Heart left ventricle (tissue), 16 donors: ENCODE measurements at regions not wholly inside any gene's neighbourhood (a gene's known extent, or its start where the extent isn't known, plus 50 kb on each side); places are given as distances from the start of the nearest gene placed in this dataset.

Experiments
- ATAC-seq, 4 donors: fragments of 200-7000 bp; cut with Tn5 transposase; one replicate each; pipeline ENCODE4 v1.9.1; 2020 to 2022; ENCODE audit warnings: moderate library complexity in 4 of 4, mild to moderate bottlenecking in 3 of 4, moderate number of reproducible peaks in 1 of 4
- DNase-seq, 5 donors: peaks; one replicate each; pipeline ENCODE4 v3.0.0-alpha.2; 2020
- H3K27ac ChIP-seq, 12 donors: fragments of 200-600 bp; sonication (generic) in 4 of 12; one replicate each; pipeline versions ENCODE4 v1.5.0 to v1.8.0; 2016 to 2022; ENCODE audit warnings: mild to moderate bottlenecking in 2 of 12
- H3K27me3 ChIP-seq, 9 donors: fragments of 200-600 bp; sonication (generic) in 2 of 9; one replicate each; pipeline versions ENCODE4 v1.5.1 to v1.8.0; 2016 to 2022; ENCODE audit warnings: mild to moderate bottlenecking in 3 of 9
- H3K36me3 ChIP-seq, 9 donors: fragments of 200-600 bp; sonication (generic) in 2 of 9; one replicate each; pipeline versions ENCODE4 v1.5.0 to v1.8.0; 2018 to 2022; ENCODE audit warnings: mild to moderate bottlenecking in 2 of 9
- H3K4me1 ChIP-seq, 12 donors: fragments of 200-600 bp; sonication (generic) in 4 of 12; one replicate each; pipeline versions ENCODE4 v1.5.0 to v1.8.0; 2016 to 2022; ENCODE audit warnings: mild to moderate bottlenecking in 3 of 12
- H3K4me3 ChIP-seq, 12 donors: fragments of 200-600 bp; sonication (generic) in 4 of 12; one replicate each; pipeline versions ENCODE4 v1.5.0 to v1.8.0; 2017 to 2022; ENCODE audit warnings: mild to moderate bottlenecking in 9 of 12, moderate library complexity in 4 of 12
- H3K9me3 ChIP-seq, 12 donors: fragments of 200-600 bp; sonication (generic) in 4 of 12; one replicate each; pipeline versions ENCODE4 v1.5.0 to v1.8.0; 2016 to 2022; ENCODE audit warnings: mild to moderate bottlenecking in 1 of 12
- CTCF ChIP-seq, 12 donors: fragments of 200-600 bp; sonication (generic) in 4 of 12; IDR thresholded peaks; one replicate each; pipeline versions ENCODE4 v1.5.0 to v1.8.0; 2018 to 2022; ENCODE audit warnings: antibody characterized with exemption in 12 of 12, mild to moderate bottlenecking in 5 of 12
- POLR2A ChIP-seq, 2 donors: fragments of 450-650 bp; IDR thresholded peaks; one replicate each; pipeline ENCODE4 v1.6.1; 2017; ENCODE audit warnings: antibody characterized with exemption in 2 of 2, mild to moderate bottlenecking in 2 of 2, moderate library complexity in 2 of 2
- WGBS, 4 donors: extraction: QIAGEN DNeasy Blood & Tissue Kit in 2 of 4; methylation state at CpG; one replicate each; pipeline versions ENCODE4 v1.1.5 to v1.1.7; 2013 to 2018; 5-methylcytosine and 5-hydroxymethylcytosine counted together
- intact Hi-C, 10 donors: fragments of 100-400 bp; cut with DNase I; formaldehyde crosslinking; loops; one replicate each; pipeline versions ENCODE4 v1.11.1 to v1.14.2; 2022
- donor health status: ischemic (EF 13 %, LVEDD 7.1; RV severe dilation, severe dysfunction).
- donor health status: healthy with polysubstance abuse.
- donor health status: DM: no; HTN: yes; CAD: no.
- donor health status: DM: no; HTN: no; CAD: no.
- donor health status: ischemic (EF 25% LVEDD 6.9; RV normal size, moderate dysfunction).
- donor health status: ischemic (EF 25% LVEDD 5.7; RV mildly dilated, moderate dysfunction).
- donor health status: healthy.
- donor health status: DM: yes; HTN: yes; CAD: no.
- donor health status: ischemic (EF 35%, LVEDD 5.7; RV mildly dilated, moderate dysfunction).
- donor health status: nonischemic (EF 11% LVEDD 7.7; RV severe dilation, severe dysfunction).
- donor health status: DM: yes; HTN: yes; CAD: no.
- donor health status: PGD.
- donor health status: ischemic (EF 29% LVEDD 5.4; RV normal size, mild dysfunction).
- donor health status: nonischemic (EF 23%, LVEDD 6.1; RV moderate dilation, normal function).

- TF ChIP-seq CTCF (IDR thresholded peaks at IDR 0.05) (no peak), POLR2A (IDR thresholded peaks at IDR 0.05) (no peak)
- Histone ChIP-seq H3K36me3 (no peaks in the 10 kb centered on the region), H3K9me3 (peaks cover 0 to 28% (median 16%) of the 10 kb centered on the region in 12 donors), H3K27me3 (peaks cover 0 to 17% (median 5%) of the 10 kb centered on the region in 9 donors), H3K4me1 (no peaks in the 10 kb centered on the region), H3K27ac (no peak overlapping the region), H3K4me3 (no peak overlapping the region)
- DNase-seq: no peak
- intact Hi-C loops: no loop called here
- ATAC-seq: no peak
These were observed 107.3 kb downstream of the BUD13 start for GRCh38 chr11:116665523-116665922.

GRCh38 chr11:116661056-116661455 lies 111.7 kb downstream of the BUD13 start:
- intact Hi-C loops: no loop called here
- TF ChIP-seq CTCF (IDR thresholded peaks at IDR 0.05) (no peak), POLR2A (IDR thresholded peaks at IDR 0.05) (no peak)
- H3K9me3 ChIP-seq: peaks cover 0 to 19% (median 11%) of the 10 kb centered on the region in 12 donors
- H3K27ac ChIP-seq: no peak overlapping the region
- H3K4me1 ChIP-seq: no peaks in the 10 kb centered on the region
- ATAC-seq (no peak), DNase-seq (no peak)
- H3K4me3 ChIP-seq: no peak overlapping the region
- no peaks in the 10 kb centered on the region for H3K36me3 ChIP-seq
- WGBS, 4 donors: 59 to 73% (median 60%) methylated on average over 3 of the region's 3 CpGs
- peaks cover 0 to 30% (median 5%) of the 10 kb centered on the region in 9 donors for H3K27me3 ChIP-seq

- H3K27me3 ChIP-seq: peaks cover 0 to 30% (median 5%) of the 10 kb centered on the region in 9 donors
- H3K4me1 ChIP-seq: no peaks in the 10 kb centered on the region
- peaks cover 0 to 12% (median 5%) of the 10 kb centered on the region in 12 donors for H3K9me3 ChIP-seq
- H3K4me3 ChIP-seq: no peak overlapping the region
- DNase-seq (no peak), ATAC-seq (no peak)
- H3K27ac ChIP-seq: no peak overlapping the region
- intact Hi-C loops: no loop called here
- WGBS, 4 donors: 70 to 76% (median 74%) methylated on average over 6 to 7 of the region's 7 CpGs
- TF ChIP-seq CTCF (IDR thresholded peaks at IDR 0.05) (no peak), POLR2A (IDR thresholded peaks at IDR 0.05) (no peak)
- no peaks in the 10 kb centered on the region for H3K36me3 ChIP-seq
These were observed 112.8 kb downstream of the BUD13 start for GRCh38 chr11:116660011-116660410.

GRCh38 chr11:116658876-116659535 lies 113.8 kb downstream of the BUD13 start:
- Histone ChIP-seq H3K4me1 (no peaks in the 10 kb centered on the region), H3K27ac (no peak overlapping the region), H3K27me3 (peaks cover 0 to 30% (median 5%) of the 10 kb centered on the region in 9 donors), H3K36me3 (no peaks in the 10 kb centered on the region), H3K4me3 (no peak overlapping the region), H3K9me3 (peaks cover 0 to 13% (median 5%) of the 10 kb centered on the region in 12 donors)
- no peak for DNase-seq
- no peak for TF ChIP-seq POLR2A (IDR thresholded peaks at IDR 0.05)
- WGBS, 4 donors: 84 to 89% (median 87%) methylated on average over 14 of the region's 14 CpGs
- no peak for ATAC-seq
- intact Hi-C loops: no loop called here
